Endothelial cell of umbilical vein (primary cell): ENCODE measurements at regions not wholly inside any gene's neighbourhood (a gene's known extent, or its start where the extent isn't known, plus 50 kb on each side); places are given as distances from the start of the nearest gene placed in this dataset.

Experiments
- BruUV-seq: library from RNA; stranded (reverse); fragments of 400-500 nt; replicated peaks from 2 replicates; lab custom pipeline; 2021; lab: Mats Ljungman, UMichigan
- CTCF ChIA-PET: fragments of 300-600, 350-600 bp; sonication (Branson Sonifier 250); formaldehyde crosslinking; loops from one replicate; lab custom pipeline; 2021; ENCODE audit warnings: antibody characterized with exemption, inconsistent platforms; lab: Charles Lee
- POLR2A ChIA-PET: fragments of 300-600, 350-600 bp; sonication (Branson Sonifier 250); formaldehyde crosslinking; loops from one replicate; lab custom pipeline; 2021; ENCODE audit warnings: antibody characterized with exemption, inconsistent platforms; lab: Charles Lee
- DNase-seq: peaks from one replicate; pipeline ENCODE4 v3.0.0-alpha.2; 2011; ENCODE audit warnings: low read depth, low spot score
- FAIRE-seq: peaks from 2 replicates; lab custom pipeline; 2011; peaks lifted over from hg19 to GRCh38; lab: Jason Lieb, UNC
- H2AFZ ChIP-seq: 2 replicates; pipeline ENCODE4 v1.6.0; 2012; ENCODE audit warnings: low read depth, low read length, control low read depth, inconsistent platforms
- H3K27ac ChIP-seq: 2 replicates; pipeline ENCODE4 v1.5.1; 2011; ENCODE audit warnings: low read depth, mild to moderate bottlenecking, control low read depth, low read length, moderate library complexity; ENCODE audit not compliant: insufficient read depth
- H3K27me3 ChIP-seq, 2 experiments: 2 replicates each; pipeline versions ENCODE4 v1.6.0 to v1.6.1; 2011; ENCODE audit warnings: low read length in 2 of 2, mixed read lengths in 1 of 2; ENCODE audit not compliant: control insufficient read depth in 2 of 2, insufficient read depth in 2 of 2
- H3K36me3 ChIP-seq, 2 experiments: 2 replicates in 1 of 2; 3 replicates in 1 of 2; pipeline ENCODE4 v1.5.1; 2011; ENCODE audit warnings: low read length in 2 of 2, mild to moderate bottlenecking in 1 of 2, moderate library complexity in 1 of 2; ENCODE audit not compliant: control insufficient read depth in 2 of 2, insufficient read depth in 2 of 2; ENCODE audit errors: extremely low read depth in 1 of 2
- H3K4me1 ChIP-seq: 3 replicates; pipeline ENCODE4 v1.5.1; 2011; ENCODE audit warnings: mild to moderate bottlenecking, low read length; ENCODE audit not compliant: control insufficient read depth, insufficient read depth; ENCODE audit errors: extremely low read depth
- H3K4me2 ChIP-seq: 2 replicates; pipeline ENCODE4 v1.6.1; 2011; ENCODE audit warnings: low read length, control low read depth, mixed read lengths; ENCODE audit not compliant: insufficient read depth
- H3K4me3 ChIP-seq, 3 experiments: fragments of 200-600 bp in 1 of 3; sonication (generic), shearing (Covaris generic) in 1 of 3; replicated peaks in 1 of 3; 2 replicates each; pipeline ENCODE4 v1.5.1; 2011 to 2016; ENCODE audit warnings: control low read depth in 3 of 3, low read length in 3 of 3, mild to moderate bottlenecking in 2 of 3, inconsistent platforms in 1 of 3, low read depth in 1 of 3, moderate library complexity in 1 of 3; ENCODE audit not compliant: insufficient read depth in 1 of 3
- H3K79me2 ChIP-seq: 2 replicates; pipeline ENCODE4 v1.6.0; 2012; ENCODE audit warnings: low read length, inconsistent platforms; ENCODE audit not compliant: control insufficient read depth, insufficient read depth
- H3K9ac ChIP-seq: replicated peaks from 2 replicates; pipeline ENCODE3; 2011; ENCODE audit warnings: low read length, control low read depth; ENCODE audit not compliant: insufficient read depth; ENCODE audit errors: extremely low read depth
- H3K9me1 ChIP-seq: replicated peaks from 3 replicates; pipeline ENCODE4 v1.6.0; 2011; ENCODE audit warnings: mild to moderate bottlenecking, low read length; ENCODE audit not compliant: control insufficient read depth, insufficient read depth; ENCODE audit errors: extremely low read depth
- H3K9me3 ChIP-seq: replicated peaks from 2 replicates; pipeline ENCODE4 v1.5.1; 2012; ENCODE audit warnings: low read length, inconsistent platforms; ENCODE audit not compliant: control insufficient read depth, insufficient read depth
- H4K20me1 ChIP-seq: replicated peaks from 2 replicates; pipeline ENCODE3; 2011; ENCODE audit warnings: mild to moderate bottlenecking, low read length; ENCODE audit not compliant: control insufficient read depth, insufficient read depth; ENCODE audit errors: extremely low read depth
- EZH2 ChIP-seq: IDR thresholded peaks from 2 replicates; pipeline ENCODE4 v1.6.1; 2012; ENCODE audit warnings: borderline replicate concordance, low read depth, mild to moderate bottlenecking, moderate library complexity, low read length, inconsistent platforms; ENCODE audit not compliant: severe bottlenecking
- FOS ChIP-seq: IDR thresholded peaks from 2 replicates; pipeline ENCODE4 v1.6.1; 2011; ENCODE audit warnings: mild to moderate bottlenecking, low read length, moderate library complexity, borderline replicate concordance; ENCODE audit not compliant: insufficient read depth
- GATA2 ChIP-seq: IDR thresholded peaks from 2 replicates; pipeline ENCODE4 v1.7.0; 2011; ENCODE audit warnings: low read depth, mild to moderate bottlenecking, moderate library complexity, mixed read lengths, low read length; ENCODE audit not compliant: insufficient read length, insufficient read depth
- JUN ChIP-seq: IDR thresholded peaks from 2 replicates; pipeline ENCODE4 v1.6.1; 2011; ENCODE audit warnings: borderline replicate concordance, low read depth; ENCODE audit not compliant: insufficient read length, insufficient read depth
- MYC ChIP-seq: IDR thresholded peaks from one replicate; pipeline ENCODE4 v1.6.1; 2011; ENCODE audit warnings: mild to moderate bottlenecking, low read depth, low read length
- POLR2A ChIP-seq: IDR thresholded peaks from 2 replicates; pipeline ENCODE4 v1.6.1; 2012; ENCODE audit warnings: low read depth, mild to moderate bottlenecking, control low read depth, low read length
- POLR2AphosphoS5 ChIP-seq: IDR thresholded peaks from 2 replicates; pipeline ENCODE4 v1.6.1; 2012; ENCODE audit warnings: low read depth, mild to moderate bottlenecking, control low read depth, low read length, moderate library complexity; ENCODE audit not compliant: insufficient read depth
- dilution Hi-C: fragments of 300-500 bp; cut with MboI; formaldehyde crosslinking; loops from one replicate; pipeline ENCODE4 v1.15.0; 2019; ENCODE audit warnings: low sequenced_read_pairs; ENCODE audit not compliant: extremely low pct_ligation_motif_present
- intact Hi-C: fragments of 100-400 bp; cut with micrococcal nuclease; formaldehyde crosslinking; loops from one replicate; pipeline ENCODE4 v1.10.0; 2022
- TF ChIP-seq, protein P1 (sequence below): IDR thresholded peaks from 2 replicates; pipeline ENCODE4 v1.6.1; 2011; ENCODE audit not compliant: insufficient read depth, insufficient read length
- TF ChIP-seq, protein P2 (sequence below), 2 donors: IDR thresholded peaks; 1 replicate in 1 of 2; 2 replicates in 1 of 2; pipeline ENCODE4 v1.5.1; 2011; ENCODE audit warnings: low read length in 2 of 2, mild to moderate bottlenecking in 2 of 2, moderate library complexity in 2 of 2, control low read depth in 1 of 2, inconsistent platforms in 1 of 2, low read depth in 1 of 2; ENCODE audit not compliant: insufficient read depth in 1 of 2; ENCODE audit errors: extremely low read depth in 1 of 2

DNA sequence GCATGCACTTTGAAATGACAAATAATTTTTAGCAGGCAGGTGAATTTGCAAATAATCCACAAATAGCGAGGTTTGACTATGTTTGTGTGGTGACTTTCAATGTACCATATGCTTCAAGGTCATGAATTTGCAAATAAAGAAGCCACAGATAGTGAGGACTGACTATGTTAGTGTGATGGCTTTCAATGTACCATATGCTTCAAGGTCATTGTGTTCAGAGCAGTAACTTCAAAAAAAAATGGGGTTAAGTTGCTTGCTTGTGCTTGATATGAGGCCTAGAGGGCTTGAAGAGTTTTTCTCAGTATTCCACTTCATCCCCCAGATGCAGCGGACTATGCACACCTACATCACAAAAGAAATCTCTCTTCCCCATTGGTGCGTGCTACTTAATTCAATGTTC is 602.9 kb upstream of the LRRTM4 start:
- TF ChIP-seq POLR2A (no peak), GATA2 (no peak), FOS (no peak), MYC (no peak), JUN (no peak), POLR2AphosphoS5 (no peak), EZH2 (no peak)
- TF ChIP-seq, protein P1, sequence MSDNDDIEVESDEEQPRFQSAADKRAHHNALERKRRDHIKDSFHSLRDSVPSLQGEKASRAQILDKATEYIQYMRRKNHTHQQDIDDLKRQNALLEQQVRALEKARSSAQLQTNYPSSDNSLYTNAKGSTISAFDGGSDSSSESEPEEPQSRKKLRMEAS = no peak
- TF ChIP-seq, protein P2, sequence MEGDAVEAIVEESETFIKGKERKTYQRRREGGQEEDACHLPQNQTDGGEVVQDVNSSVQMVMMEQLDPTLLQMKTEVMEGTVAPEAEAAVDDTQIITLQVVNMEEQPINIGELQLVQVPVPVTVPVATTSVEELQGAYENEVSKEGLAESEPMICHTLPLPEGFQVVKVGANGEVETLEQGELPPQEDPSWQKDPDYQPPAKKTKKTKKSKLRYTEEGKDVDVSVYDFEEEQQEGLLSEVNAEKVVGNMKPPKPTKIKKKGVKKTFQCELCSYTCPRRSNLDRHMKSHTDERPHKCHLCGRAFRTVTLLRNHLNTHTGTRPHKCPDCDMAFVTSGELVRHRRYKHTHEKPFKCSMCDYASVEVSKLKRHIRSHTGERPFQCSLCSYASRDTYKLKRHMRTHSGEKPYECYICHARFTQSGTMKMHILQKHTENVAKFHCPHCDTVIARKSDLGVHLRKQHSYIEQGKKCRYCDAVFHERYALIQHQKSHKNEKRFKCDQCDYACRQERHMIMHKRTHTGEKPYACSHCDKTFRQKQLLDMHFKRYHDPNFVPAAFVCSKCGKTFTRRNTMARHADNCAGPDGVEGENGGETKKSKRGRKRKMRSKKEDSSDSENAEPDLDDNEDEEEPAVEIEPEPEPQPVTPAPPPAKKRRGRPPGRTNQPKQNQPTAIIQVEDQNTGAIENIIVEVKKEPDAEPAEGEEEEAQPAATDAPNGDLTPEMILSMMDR (IDR thresholded peaks at IDR 0.05; ENCODE audit: extremely low read depth in 1 of 2, insufficient read depth in 1 of 2, low read depth in 1 of 2, low read length in 2 of 2) = no peak
- dilution Hi-C loops (no loop called here), intact Hi-C loops (no loop called here)
- DNase-seq = no peak
- Histone ChIP-seq H3K79me2 (no peaks in the 10 kb centered on the region), H3K27me3 (no peaks in the 10 kb centered on the region), H4K20me1 (no peaks in the 10 kb centered on the region), H3K9me1 (no peaks in the 10 kb centered on the region), H3K36me3 (no peaks in the 10 kb centered on the region), H3K4me3 (no peak overlapping the region), H3K27ac (no peak overlapping the region), H2AFZ (no peak overlapping the region), H3K4me2 (no peak overlapping the region), H3K9ac (no peak overlapping the region), H3K4me1 (no peaks in the 10 kb centered on the region), H3K9me3 (peaks cover 4% of the 10 kb centered on the region)
- CTCF ChIA-PET = no interaction called here
- no TSS peak for BruUV-seq
- POLR2A ChIA-PET = no interaction called here
- FAIRE-seq = no peak
